LNCAP (cell line): ENCODE measurements at regions not wholly inside any gene's neighbourhood (a gene's known extent, or its start where the extent isn't known, plus 50 kb on each side); places are given as distances from the start of the nearest gene placed in this dataset.

Experiments
- TF ChIP-seq, protein P1 (sequence below): fragments of 450-650 bp; IDR thresholded peaks from 2 replicates; pipeline ENCODE4 v1.5.1; 2017; ENCODE audit warnings: mild to moderate bottlenecking

DNA sequence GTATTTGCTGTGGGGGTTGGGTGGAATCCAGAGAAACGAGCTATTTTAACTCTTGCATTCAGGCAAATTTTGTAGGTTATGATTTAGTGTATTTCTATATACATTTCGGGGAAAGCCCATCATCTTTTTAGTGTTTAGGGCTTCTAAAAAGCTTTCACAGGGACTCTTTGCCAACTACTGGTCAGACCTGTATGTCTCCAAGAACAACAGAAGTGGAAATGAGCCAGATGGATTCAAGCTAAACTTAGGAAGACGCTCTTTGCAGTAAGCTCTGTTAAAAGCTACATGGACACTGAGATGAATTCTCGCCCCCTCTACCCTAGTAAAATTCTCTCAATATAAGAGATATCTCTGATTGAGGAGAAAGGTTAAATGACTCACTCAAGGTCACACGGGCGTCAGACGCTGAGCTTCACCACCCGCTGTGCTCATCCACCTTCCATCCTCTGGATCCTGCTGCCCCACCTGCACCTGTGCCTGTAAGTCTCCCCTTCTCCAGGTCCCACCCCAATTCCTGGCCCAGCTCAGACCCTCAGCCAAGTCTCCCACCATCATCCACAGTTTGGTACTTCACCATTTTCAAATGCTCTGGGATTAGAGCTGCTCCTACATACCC is 85.6 kb downstream of the MARCHF4 start:
- TF ChIP-seq, protein P1, sequence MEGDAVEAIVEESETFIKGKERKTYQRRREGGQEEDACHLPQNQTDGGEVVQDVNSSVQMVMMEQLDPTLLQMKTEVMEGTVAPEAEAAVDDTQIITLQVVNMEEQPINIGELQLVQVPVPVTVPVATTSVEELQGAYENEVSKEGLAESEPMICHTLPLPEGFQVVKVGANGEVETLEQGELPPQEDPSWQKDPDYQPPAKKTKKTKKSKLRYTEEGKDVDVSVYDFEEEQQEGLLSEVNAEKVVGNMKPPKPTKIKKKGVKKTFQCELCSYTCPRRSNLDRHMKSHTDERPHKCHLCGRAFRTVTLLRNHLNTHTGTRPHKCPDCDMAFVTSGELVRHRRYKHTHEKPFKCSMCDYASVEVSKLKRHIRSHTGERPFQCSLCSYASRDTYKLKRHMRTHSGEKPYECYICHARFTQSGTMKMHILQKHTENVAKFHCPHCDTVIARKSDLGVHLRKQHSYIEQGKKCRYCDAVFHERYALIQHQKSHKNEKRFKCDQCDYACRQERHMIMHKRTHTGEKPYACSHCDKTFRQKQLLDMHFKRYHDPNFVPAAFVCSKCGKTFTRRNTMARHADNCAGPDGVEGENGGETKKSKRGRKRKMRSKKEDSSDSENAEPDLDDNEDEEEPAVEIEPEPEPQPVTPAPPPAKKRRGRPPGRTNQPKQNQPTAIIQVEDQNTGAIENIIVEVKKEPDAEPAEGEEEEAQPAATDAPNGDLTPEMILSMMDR: no peak

DNA sequence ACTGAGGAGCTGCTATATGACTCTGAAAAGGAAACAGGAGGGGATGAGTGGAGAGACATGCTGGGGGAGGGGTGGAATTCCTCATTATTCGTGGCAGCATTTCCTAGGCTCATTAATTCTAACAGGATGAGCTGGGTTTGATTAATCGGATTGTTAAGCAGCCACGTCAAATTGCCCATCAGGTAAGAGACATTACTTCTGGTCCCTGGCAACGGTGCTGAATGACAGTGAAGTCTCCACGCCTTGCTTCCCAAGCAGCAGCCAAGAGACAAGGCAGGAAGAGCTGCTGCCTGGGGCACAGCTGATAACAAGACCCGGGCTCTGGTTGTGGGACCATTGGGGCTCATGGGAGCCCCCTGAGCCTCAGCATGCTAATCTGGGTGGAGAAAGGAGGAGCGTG is 86.6 kb downstream of the MARCHF4 start:
- TF ChIP-seq, protein P1: no peak

DNA sequence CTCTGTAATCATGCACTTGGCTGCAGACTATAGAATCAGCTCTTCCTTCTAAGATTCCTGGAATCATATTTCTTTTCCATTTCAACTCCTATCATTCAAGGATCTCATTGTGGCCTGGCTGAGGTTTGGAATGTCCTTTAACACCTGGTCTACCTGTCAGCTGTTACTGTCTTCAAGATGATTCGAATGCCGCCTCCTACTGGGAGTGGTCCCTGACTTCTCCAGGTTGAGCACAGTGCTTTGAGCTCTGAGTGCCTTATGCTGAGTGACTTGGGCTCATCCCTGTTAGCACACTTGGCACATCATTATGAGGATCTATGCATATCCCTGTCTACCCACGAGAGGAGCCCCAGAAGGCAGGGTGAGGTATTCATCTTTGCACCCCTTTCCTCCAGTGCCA is 87.6 kb downstream of the MARCHF4 start:
- TF ChIP-seq, protein P1: no peak

DNA sequence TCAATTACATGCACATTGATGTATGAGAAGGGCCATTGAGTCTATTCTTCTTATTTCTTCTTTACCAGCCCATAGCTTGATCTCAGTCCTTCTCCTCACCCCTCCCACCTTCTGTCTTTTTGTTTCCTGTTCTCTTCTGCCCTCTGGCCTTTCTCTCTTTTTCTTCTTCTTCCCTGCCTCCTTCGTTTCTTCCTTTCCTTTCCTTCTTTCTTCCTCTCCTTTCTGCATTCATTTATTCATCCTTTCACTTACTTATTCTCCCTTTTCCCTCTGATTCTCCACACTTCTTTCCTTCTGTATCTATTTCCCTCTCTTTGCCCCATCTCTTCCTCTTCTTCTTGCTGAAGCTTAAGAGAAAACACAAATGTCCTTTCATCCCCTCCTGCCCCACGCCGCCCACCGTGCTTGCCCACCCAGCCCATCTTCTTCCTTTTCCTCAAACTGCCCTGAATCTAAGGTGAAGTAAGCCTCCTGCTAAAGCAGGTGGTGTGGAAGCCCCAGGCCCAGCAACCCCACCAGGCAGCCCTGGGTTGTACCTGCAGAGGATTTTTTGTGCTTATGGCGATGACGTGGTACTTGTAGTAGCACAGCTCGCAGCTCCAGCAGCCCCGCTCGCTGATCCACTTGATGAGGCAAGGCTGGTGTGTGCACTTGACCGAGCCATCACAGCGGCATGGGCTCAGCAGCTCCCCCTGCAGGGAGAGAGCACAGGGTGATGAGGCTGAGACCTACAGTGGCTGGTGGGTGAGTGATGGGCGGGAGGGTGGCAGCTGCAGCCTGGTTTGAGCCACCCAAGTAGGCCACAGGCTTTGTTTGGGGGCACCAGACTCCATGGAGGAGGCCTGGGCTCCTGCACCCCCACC is 89.0 kb downstream of the MARCHF4 start:
- TF ChIP-seq, protein P1: peak; percentile 23; the same call in 1 of the 2 replicates

DNA sequence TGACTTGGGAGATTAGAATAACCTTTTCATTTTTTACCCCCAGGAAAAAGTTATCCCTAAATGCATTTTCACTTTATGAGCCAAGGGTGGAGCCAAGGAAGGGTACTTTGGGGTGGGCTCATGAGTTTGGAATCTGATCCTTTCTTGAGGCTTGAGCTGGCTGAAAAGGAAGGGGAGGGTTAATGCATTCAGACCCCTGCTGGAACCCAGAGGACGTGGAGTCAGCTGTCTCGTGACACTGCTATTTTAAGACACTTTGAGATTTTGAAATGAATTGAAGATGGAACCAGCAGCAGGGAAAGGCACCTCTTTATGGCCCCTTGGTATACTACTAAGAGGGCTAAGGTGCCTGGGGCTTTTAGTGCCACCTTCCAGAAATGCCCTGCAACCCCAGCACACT is 90.4 kb downstream of the MARCHF4 start:
- TF ChIP-seq, protein P1: no peak

DNA sequence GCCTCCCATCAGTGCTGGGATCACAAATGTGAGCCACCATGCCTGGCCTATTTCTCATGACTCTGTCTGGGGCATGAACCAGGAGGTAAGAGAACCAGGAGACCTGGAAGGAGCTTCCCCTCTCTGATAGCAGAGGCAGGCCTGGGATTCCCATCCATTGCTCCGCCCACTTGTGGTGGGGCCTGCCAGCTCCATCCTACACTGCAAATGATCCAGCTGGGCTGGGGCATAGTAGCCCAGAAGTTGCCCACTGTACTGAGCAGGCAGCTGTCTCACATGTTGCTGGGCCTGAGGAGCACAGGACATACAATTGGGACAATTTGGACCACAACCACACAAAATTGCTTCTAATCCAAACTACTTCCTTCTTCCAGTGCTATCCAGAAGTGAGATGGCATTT is 91.0 kb downstream of the MARCHF4 start:
- TF ChIP-seq, protein P1: no peak

DNA sequence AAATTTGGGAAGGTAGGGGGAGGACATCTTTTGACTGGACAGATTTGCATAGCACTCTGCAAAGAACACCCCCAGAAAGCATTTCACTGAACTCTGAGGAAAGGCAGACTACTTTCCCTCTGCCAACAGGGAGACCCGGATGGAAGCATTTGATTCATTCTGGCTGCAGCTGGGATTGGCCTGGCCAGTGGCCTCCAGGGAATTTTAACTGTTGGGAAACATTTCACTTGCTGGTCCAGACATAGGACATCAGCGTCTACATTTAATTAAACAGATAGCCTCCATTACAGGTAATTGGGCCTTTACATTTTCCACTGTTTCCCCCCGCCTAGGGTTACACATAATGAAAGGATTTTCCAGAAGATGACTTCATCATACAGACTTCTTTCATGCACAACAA is 92.8 kb downstream of the MARCHF4 start:
- TF ChIP-seq, protein P1: no peak
